ENCODE measurements at regions not wholly inside any gene's neighbourhood (a gene's known extent, or its start where the extent isn't known, plus 50 kb on each side); places are given as distances from the start of the nearest gene placed in this dataset.

DNA sequence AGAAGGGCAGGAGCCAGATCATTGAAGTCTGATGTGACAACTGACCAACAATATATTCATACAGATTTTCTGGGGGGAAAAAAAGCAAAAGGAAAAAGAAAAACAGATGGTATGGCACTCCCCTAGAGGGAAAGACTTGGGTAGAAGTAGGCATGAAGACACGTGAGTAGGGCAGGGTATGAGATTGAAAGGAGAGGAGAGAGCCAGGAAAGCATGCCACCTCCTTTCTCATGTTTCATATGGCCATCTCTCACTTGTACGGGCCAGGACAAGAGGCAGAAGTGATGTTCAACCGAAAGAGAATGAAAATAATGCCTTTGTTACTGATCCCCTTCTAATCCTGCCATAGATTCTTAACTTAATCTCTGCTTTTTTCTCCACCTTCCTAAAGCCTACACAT, 139.0 kb upstream of the ACTBL2 start:
- DNase-seq (ENCODE audit: low spot score) = no peak

- DNase-seq (ENCODE audit: low spot score) = no peak
These were observed 136.3 kb upstream of the ACTBL2 start for GRCh38 chr5:57618767-57619381.

- no peak for DNase-seq (ENCODE audit: low spot score)
These were observed 131.1 kb upstream of the ACTBL2 start for GRCh38 chr5:57613741-57614140.

DNA sequence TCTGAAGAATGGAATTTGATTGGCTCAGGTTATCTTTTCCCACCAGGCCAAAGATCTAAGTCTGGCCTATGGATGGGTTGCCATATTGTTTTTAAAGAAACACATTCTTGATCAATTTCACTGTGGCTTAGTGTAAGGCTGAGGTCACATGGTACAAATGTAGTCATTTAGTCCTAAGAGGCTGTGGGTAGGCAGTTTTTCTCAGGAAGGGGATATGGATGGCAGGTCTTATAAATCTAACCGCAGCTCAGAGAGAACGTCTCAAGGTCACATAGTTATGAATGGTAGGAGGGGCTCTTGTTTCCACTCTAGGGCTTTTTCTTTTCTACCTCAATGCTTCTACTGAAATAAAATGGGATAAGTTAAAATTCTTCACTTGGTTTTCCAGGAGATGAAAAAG, 128.6 kb upstream of the ACTBL2 start:
- no peak for DNase-seq (ENCODE audit: low spot score)

GRCh38 chr5:57608542-57608941, 125.9 kb upstream of the ACTBL2 start:
- no peak for DNase-seq (ENCODE audit: low spot score)

- no peak for DNase-seq (ENCODE audit: low spot score)
These were observed 119.4 kb upstream of the ACTBL2 start for GRCh38 chr5:57601996-57602395.

DNA sequence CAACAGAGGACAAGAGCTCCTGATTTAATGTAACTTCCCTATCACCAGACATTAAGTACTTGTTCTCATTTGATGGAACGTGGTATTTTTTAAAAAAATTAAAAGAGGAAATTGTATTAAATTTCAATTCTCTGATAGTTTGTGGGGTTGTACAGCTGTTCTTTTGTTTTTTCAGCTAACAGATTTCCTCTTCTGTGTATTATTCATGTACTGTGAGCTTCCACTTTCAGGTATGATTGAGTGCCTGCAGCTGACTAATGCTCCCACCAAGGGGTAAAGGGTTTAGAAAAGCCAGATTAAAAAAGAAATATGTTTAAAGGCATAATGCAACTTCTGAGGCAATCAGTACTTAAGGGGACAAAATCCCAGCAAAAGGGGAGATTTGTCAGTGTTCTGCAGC, 117.7 kb upstream of the ACTBL2 start:
- DNase-seq (ENCODE audit: low spot score) = no peak

GRCh38 chr5:57598756-57599155, 116.1 kb upstream of the ACTBL2 start:
- DNase-seq (ENCODE audit: low spot score) = no peak

DNA sequence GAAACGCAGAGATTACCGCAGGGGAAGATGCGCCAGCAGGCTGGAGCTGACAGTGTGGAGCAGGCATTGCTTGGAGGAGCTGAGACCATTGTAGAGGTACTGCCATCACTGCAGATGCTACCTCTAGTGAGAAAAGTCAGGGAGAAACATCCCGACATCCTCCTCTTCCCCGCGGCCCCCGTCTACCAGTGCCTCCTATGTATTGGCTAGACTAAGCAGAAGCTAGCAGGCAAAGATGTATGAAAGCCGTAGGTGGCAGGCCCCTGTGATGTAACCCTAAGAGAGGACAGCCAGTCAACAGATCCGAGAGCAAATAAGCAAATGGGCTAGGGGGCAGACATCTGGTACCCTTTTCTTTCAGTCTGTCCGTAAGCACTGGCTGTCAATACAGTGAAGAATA, 115.5 kb upstream of the ACTBL2 start:
- DNase-seq (ENCODE audit: low spot score) = no peak

- no peak for DNase-seq (ENCODE audit: low spot score)
These were observed 112.9 kb upstream of the ACTBL2 start for GRCh38 chr5:57595523-57595991.

GRCh38 chr5:57594436-57594835, 111.8 kb upstream of the ACTBL2 start:
- no peak for DNase-seq (ENCODE audit: low spot score)

- DNase-seq (ENCODE audit: low spot score) = no peak
These were observed 109.6 kb upstream of the ACTBL2 start for GRCh38 chr5:57592236-57592635.

- no peak for DNase-seq (ENCODE audit: low spot score)
These were observed 104.0 kb upstream of the ACTBL2 start for GRCh38 chr5:57586649-57587048.

GRCh38 chr5:57582578-57583070, 100.0 kb upstream of the ACTBL2 start:
- no peak for DNase-seq (ENCODE audit: low spot score)

DNA sequence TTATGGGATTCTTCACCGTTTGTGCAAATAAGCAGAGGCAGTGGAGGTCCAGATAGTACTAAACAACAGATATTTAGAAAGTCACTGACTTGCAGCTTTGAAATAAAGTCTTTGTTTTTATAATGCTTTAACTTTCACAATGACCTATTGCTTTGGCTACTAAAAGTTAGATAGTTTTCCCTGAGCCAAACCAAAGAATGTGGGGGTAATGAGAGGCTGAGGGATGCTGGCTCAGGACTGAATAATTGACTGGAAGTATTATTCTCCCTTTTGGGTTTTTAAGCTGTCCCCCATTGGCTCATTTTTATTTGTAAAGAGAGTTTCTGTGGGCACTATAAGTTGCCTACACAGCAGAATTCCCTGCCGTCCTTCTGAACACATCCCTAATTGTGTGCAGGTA, 99.2 kb upstream of the ACTBL2 start:
- no peak for DNase-seq (ENCODE audit: low spot score)

GRCh38 chr5:57581222-57581621, 98.6 kb upstream of the ACTBL2 start:
- no peak for DNase-seq (ENCODE audit: low spot score)

DNA sequence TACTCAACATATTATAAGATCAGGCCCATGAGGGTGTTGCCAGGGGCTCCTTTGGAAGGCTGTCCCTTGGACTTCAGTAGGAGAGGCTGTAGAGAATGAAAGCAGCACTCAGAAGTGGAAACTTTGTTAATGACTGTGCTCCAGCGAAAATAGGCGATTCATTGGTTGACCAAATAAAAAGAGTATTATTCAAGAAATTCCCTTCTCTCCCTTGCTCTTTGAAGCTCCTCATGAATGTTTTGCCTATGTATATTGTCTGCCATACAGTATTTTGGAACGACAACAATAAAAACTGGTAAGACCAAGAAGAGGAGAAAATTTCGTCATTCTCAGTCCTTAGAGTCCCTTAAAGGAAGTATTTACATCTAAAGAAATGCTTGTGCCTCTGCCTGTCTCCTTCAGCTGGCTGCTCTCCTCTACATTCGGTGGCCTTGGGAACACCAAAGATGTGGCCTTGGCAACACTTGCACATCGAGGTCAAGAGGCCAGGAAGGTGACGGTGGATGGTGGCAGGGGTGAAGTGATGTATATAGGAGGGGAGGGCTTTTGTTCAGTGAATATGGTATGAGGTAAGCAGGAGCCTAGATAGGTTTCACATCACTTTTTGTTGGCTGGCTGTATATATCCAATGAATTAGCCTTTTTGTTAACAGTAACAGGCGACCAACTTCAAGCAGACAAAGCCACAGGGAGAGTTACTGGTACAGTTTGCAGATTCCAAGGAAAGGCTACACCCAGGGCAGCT, 95.0 kb upstream of the ACTBL2 start:
- no peak for DNase-seq (ENCODE audit: low spot score)

DNA sequence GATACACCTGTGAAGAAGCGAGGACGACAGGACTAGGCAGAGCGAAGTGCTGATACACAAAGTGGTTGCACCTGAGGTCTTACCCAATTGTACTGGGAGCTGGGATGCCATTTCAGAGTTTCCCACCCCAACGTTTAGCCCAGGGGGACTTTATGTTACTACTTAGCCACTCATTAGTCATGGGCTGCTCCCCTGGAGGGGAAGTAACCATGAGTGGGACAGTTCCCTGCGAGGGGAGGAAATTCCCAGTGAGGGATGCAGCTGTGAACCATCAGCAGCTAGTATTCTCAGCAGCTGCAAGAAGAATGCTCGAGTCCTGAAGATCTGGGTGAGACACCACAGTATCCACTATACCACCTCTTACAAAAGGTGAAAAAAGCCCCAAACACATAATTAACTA, 93.7 kb upstream of the ACTBL2 start:
- DNase-seq (ENCODE audit: low spot score) = no peak

DNA sequence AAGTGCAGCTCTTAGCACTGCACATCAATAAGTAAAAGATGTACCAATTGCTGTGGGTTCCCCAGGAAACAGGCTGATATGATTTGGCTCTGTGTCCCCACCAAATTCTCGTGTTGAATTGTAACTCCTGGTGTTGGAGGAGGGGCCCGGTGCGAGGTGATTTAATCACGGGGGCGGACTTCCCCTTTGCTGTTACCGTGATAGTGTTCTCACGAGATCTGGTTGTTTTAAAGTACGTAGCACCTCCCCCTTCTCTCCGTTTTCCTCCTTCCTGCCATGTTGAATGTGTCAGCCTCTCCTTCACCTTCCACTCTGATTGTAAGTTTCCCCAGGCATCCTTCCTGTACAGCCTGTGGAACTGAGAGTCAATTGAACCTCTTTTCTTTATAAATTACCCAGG, 93.2 kb upstream of the ACTBL2 start:
- no peak for DNase-seq (ENCODE audit: low spot score)

DNA sequence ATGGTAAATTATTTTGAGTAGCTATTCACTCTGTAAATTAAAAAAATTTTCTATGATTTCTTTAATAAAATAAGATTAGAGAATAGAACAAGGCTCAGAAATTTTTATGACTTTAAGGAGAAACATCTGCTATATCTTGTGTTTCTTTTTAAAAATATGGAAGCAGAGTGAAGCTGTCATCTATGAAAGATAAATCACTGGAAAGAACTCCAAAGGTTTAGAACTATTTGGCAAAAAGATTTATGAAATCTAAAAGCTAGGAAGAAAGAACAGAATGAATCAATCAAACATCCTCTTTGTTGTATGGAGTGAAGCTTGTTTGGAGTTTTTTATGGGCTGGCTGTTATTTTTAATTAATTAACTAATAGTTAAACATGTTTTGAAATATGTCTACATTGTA, 89.8 kb upstream of the ACTBL2 start:
- no peak for DNase-seq (ENCODE audit: low spot score)

DNA sequence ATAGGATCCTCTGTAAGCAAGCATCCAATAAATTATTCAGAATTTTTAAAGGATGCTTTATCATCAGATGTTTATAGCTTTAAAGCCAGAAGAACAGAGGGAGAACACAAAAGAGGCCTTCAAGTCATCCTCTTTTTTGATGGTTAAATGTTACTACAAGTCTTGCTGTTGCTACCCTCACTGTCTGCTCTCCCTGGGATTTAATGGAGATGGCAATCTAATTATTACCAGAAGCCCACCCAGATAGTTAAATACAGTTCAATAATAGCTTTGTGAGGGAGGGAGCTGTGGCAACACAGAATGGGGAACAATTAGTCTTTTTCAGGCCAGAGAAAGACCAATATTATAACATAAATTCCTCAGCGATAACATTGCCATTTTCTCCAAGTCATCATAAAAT, 87.0 kb upstream of the ACTBL2 start:
- no peak for DNase-seq (ENCODE audit: low spot score)

DNA sequence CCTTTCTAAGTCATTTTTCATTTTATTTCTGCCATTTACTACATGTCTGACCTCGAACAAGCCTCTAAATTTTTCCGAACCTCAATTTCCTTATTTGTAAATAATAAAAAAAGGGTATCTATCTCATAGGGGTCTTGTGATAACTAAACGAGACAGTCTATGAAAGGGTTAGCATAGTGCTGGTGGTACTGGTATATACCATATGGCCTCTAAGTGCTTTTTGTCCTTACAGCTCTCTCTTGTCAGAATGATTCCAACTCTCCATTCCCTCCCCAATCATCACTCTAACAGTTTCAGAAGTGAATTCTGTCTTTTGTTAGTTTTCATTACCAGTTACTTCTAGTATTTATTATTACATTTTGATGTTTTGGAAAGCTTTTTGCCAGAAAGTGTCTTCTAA, 85.5 kb upstream of the ACTBL2 start:
- DNase-seq (ENCODE audit: low spot score) = no peak

- no peak for DNase-seq (ENCODE audit: low spot score)
These were observed 84.3 kb upstream of the ACTBL2 start for GRCh38 chr5:57566914-57567313.
